ENCODE measurements at regions not wholly inside any gene's neighbourhood (a gene's known extent, or its start where the extent isn't known, plus 50 kb on each side); places are given as distances from the start of the nearest gene placed in this dataset.
A peak's percentile ranks its signal among the peaks of the same experiment; 100 is the strongest.

DNA sequence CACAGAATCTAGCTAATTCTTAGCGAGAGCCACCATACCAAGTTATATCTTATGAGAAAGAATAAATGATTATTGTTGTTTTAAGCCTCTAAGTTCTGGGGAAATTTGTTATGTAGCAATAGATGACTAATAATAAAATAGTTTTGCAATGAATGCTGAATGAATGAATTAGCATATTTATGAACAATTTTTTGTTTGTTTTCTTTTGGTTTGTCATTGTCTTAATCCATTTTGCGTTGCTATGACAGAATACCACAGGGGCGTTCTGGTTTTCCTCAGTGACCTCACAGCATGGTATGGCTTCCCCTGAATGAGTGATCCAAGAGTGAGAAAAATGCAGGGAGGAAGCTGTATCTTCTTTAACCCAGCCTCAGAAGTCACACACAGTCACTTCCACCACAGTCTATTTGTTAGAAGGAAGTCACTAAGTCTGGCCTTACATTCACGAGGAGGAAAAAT lies 53.8 kb upstream of the HPDL start (continued):
- TF ChIP-seq ZNF462 (CRISPR knock-in tag; IDR thresholded peaks at IDR 0.05) (no peak), CTCF (conservative IDR thresholded peaks at IDR 0.05; ENCODE audit: low read depth in 2 of 2) (no peak)

DNA sequence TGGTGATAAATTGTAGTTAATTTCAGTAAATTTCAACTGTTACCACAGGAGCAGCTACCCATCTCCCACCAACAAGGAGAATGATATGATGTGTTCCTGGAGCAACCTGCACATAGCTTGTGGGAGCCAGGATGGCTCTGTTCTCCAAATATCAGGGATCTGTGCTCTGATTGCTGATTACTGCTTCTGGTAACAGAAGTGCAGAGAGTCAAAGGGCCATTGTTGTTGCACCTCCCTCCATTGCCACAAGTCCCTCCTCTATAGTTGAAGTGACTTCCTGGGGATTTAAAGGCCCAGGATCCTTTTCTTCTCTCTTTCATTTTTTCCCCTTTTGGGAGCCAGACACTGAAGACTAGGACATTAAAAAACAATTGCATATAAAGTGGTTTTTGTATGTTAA lies 51.6 kb upstream of the HPDL start:
- H3K4me3 Mint-ChIP-seq = no peak overlapping the region
- Histone ChIP-seq H3K9me2 (ENCODE audit: insufficient read depth) (no peaks in the 10 kb centered on the region), H4K20me1 (replicated peaks; ENCODE audit: insufficient read depth) (no peaks in the 10 kb centered on the region), H3F3A (replicated peaks; ENCODE audit: low read depth) (no peaks in the 10 kb centered on the region), H2AFZ (peak overlapping the region; percentile 67; the same call in 1 of the 2 replicates), H3K4me2 (peak overlapping the region; percentile 46; the same call in 1 of the 2 replicates), H3K4me1 (ENCODE audit: insufficient read depth) (0 out of 2 replicates have a peak, but pooled peaks cover 3% of the 10 kb centered on the region), H3K36me3 (ENCODE audit: insufficient read depth) (no peaks in the 10 kb centered on the region), H3K4me3 (no peak overlapping the region), H3K79me2 (replicated peaks; ENCODE audit: insufficient read depth) (no peaks in the 10 kb centered on the region), H3K27ac (ENCODE audit: low read depth) (no peak overlapping the region), H3K27me3 (ENCODE audit: insufficient read depth) (no peaks in the 10 kb centered on the region)
- ATAC-seq (peak; percentile 80), DNase-seq (ENCODE audit: low spot score) (peak; percentile 32)
- no peaks in the 10 kb centered on the region for H3K36me3 Mint-ChIP-seq (ENCODE audit: low read depth)
- H3K9me3 Mint-ChIP-seq = no peaks in the 10 kb centered on the region; the same call in 2 of the 3 replicates
- no peak overlapping the region for H3K27ac Mint-ChIP-seq
- peaks cover 4% of the 10 kb centered on the region for H3K27me3 Mint-ChIP-seq (ENCODE audit: insufficient read depth, low read depth, poor library complexity)
- H3K4me1 Mint-ChIP-seq = peaks cover 7% of the 10 kb centered on the region
- TF ChIP-seq POLR2AphosphoS5 (IDR thresholded peaks at IDR 0.05; ENCODE audit: low read depth) (no peak), NANOG (IDR thresholded peaks at IDR 0.05; ENCODE audit: borderline replicate concordance) (no peak), ZNF331 (CRISPR knock-in tag; IDR thresholded peaks at IDR 0.05; ENCODE audit: low read depth) (no peak), EZH2phosphoT487 (IDR thresholded peaks at IDR 0.05; ENCODE audit: unreplicated experiment) (no peak), JUNB (IDR thresholded peaks at IDR 0.05; ENCODE audit: unreplicated experiment) (no peak), EZH2 (IDR thresholded peaks at IDR 0.05; ENCODE audit: low read depth, unreplicated experiment) (no peak), CTCF (conservative IDR thresholded peaks at IDR 0.05; ENCODE audit: low read depth in 2 of 2) (no peak), REST (IDR thresholded peaks at IDR 0.05; ENCODE audit: unreplicated experiment) (no peak)
- TF ChIP-seq, protein P1, sequence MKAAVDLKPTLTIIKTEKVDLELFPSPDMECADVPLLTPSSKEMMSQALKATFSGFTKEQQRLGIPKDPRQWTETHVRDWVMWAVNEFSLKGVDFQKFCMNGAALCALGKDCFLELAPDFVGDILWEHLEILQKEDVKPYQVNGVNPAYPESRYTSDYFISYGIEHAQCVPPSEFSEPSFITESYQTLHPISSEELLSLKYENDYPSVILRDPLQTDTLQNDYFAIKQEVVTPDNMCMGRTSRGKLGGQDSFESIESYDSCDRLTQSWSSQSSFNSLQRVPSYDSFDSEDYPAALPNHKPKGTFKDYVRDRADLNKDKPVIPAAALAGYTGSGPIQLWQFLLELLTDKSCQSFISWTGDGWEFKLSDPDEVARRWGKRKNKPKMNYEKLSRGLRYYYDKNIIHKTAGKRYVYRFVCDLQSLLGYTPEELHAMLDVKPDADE (IDR thresholded peaks at IDR 0.05) = no peak

Measured in GM23338 (cell line).